Upper lobe of left lung (tissue), 4 donors: ENCODE measurements at regions not wholly inside any gene's neighbourhood (a gene's known extent, or its start where the extent isn't known, plus 50 kb on each side); places are given as distances from the start of the nearest gene placed in this dataset.

ENCODE experiments used
- CTCF ChIP-seq, 6 experiments: fragments of 450-650 bp in 4 of 6; fragments of 200-600 bp in 2 of 6; sonication (generic) in 2 of 6; IDR thresholded peaks; one replicate each; pipeline ENCODE4 v1.5.1; 2016 to 2019; ENCODE audit warnings: antibody characterized with exemption in 6 of 6
- POLR2A ChIP-seq, 4 donors: fragments of 450-650 bp; IDR thresholded peaks; one replicate each; pipeline ENCODE4 v1.5.1; 2016 to 2017; ENCODE audit warnings: antibody characterized with exemption in 4 of 4, mild to moderate bottlenecking in 2 of 4

- TF ChIP-seq CTCF (IDR thresholded peaks at IDR 0.05) (no peak), POLR2A (IDR thresholded peaks at IDR 0.05) (no peak)
Measured at GRCh38 chr7:26052706-26053105, 99.3 kb upstream of the NFE2L3 start.
